NCI-H1417 (cell line): ENCODE measurements at regions not wholly inside any gene's neighbourhood (a gene's known extent, or its start where the extent isn't known, plus 50 kb on each side); places are given as distances from the start of the nearest gene placed in this dataset.

Source experiments
- DNase-seq, 3 experiments: peaks; one replicate each; lab custom pipeline; 2025; lab: John Stamatoyannopoulos, UW

DNA sequence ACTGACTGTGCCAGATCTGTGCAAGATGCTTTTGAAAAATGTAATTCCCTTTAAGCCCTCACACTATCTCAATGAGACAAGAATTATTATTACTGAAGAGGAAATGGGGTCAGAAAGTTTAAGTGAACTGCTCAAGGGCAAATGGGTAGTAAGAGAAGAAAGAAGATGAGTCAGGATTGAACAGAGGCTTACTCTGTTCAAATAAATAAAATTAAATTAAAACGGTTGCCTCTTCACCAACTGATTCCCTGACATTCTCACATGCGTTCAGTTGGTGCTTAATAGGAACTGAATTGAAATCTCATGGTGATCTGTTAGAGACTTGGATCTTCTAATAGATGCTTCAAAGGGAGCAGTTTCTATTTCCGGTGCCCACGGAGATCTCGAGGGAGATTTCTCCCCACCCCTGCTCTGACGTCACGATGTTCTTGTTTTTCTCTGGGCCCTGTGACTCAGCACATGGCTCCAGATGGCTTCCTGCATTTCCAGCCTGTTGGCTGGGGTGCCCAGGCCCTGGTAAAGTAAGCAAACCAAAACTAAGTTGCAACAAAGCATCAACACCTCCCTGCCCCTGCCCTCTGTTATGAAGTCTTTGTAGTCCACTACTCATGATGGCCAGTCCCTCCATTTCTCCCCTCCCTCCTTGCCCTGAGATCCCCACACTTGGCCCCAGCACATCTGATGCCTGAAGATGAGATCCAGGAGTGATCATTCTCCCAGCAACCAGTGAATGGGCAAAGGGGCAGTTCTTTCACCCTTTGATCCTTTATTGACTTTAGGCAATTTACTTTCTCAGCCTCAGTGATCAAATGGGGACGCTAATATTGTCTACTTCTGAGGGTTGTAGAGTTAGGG is 106.1 kb upstream of the CPEB4 start:
- peak in 1 of 3 experiments; percentile 2 for DNase-seq

- DNase-seq: peak in 1 of 3 experiments; percentile 4
These were observed 105.5 kb upstream of the CPEB4 start for GRCh38 chr5:173782671-173783101.

GRCh38 chr5:173783371-173783770 is 104.8 kb upstream of the CPEB4 start:
- no peak for DNase-seq

DNA sequence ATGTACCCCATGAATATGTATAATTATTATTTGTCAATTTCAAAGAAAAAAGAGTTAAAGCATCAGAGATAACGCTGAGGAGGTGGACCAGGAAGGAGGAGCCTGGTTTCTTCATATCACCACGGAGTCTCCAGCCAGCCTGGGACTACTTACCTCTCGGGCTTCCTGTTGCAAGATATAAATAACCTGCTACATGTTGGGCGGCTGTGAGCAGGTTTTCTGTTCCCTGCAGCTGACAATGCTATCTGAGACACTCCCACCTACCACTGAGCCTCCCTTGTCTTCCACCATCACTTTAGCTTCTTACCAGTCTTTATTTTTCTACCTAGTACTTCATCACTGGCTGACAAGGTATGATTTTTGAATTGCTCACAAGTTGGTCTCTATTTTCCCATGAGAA is 102.7 kb upstream of the CPEB4 start:
- DNase-seq: no peak

DNA sequence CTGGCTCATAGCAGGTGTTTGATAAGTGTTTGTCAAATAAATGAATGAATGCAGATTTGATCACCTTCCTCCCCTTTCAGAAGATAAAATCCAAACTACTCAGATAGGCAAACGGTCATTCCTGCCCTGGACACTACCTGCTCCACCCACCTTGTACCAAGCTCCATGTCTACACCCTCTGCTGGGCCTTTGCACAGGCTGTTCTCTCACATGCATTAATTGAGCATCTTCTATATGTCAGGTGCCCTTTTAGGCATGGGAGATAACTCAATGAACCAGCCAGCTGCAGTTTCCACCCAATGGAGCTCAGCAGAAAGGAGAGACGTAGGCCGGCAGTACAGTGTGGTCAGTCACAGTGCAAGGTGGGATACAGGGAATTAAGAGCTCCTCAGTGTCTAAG is 102.3 kb upstream of the CPEB4 start:
- DNase-seq: no peak

GRCh38 chr5:173786286-173787187 is 101.6 kb upstream of the CPEB4 start:
- no peak for DNase-seq

DNA sequence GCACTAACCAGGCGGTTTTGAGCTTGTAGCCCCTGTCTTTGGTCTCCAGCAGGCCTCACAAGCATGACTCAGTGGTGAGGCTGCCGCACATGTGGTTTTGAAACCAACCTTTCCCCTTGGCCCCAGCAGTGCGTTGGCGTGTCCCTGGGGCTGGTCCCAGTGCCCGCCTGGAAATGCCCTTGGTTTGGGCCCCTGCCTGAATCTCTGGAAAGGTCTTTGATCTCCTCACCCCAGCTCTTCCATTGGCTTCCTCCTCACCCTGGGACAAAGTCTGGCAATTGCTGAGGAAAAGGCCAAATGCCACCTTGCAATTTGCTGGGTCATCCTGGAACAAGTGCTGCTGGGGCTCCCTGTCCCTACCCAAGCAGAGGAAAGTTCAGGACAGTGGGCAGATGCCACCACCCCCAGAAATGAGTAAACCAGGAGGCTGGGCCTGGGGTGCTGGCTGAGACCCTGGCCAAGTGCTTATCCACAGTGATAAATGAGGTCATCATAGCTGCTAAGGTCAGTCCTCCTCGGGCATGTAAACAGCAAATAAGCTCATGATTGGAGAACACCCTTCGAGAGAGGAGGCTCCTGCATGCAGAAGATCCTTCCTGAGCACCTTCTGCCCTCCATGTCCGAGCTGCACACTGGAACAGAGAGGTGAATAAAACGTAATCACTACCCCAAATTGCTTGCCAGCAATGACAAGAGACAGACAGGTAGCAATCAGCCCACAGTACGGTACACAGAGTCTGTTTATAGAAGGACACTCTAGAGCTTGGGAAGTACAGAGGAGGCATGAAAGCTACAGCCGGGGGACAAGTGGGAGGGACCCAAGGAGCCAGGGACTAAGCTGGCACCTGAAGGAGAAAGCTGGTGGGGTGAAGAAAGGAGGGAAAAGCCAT is 98.9 kb upstream of the CPEB4 start:
- DNase-seq: no peak

- DNase-seq: no peak
These were observed 97.9 kb upstream of the CPEB4 start for GRCh38 chr5:173790177-173790719.

- DNase-seq: no peak
These were observed 97.2 kb upstream of the CPEB4 start for GRCh38 chr5:173790836-173791546.

GRCh38 chr5:173791878-173792277 is 96.3 kb upstream of the CPEB4 start:
- DNase-seq: no peak

GRCh38 chr5:173792781-173793547 is 95.2 kb upstream of the CPEB4 start:
- no peak for DNase-seq

DNA sequence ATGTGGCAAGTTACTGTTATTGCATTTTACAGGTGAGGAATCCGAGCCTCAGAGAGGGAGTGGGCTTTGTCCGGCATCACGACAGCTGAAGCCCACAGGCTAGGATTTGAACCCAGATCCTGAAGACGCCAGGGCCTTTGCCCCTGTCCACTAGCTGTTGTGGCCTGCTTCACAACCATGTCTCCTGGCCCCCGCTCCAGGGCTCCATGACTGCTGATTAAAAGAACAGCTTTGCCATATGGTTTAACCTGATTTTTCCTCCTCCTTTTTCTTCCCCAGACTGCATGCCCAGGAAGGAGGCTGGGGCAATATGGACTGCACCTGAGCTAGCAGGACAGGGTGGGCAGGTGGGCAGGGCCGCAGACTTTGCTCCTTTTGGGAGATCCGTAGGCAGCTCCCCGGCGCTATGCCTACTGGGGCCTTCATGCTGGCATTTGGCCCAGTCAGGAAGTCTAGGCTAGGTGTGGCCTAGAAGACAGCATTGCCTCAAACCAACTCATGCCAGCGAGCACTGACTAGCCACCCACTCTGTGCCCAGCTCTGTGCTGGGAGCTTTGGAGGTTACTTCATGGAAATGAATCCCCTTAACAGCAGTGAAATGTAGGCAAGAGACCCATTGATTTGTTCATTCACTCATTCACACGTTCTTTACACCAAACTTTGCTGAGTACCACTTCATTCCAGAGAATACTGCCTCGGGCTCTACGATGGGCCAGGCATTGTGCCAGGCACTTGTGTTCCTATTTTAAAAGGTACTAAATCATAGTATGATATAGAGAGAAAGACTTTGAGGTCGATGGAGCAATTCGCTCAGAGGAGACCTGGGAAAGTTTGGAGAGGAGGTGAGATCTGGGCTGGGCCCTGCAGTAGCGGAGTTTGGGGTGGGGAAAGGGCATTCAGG is 94.3 kb upstream of the CPEB4 start:
- DNase-seq: no peak

- DNase-seq: no peak
These were observed 93.2 kb upstream of the CPEB4 start for GRCh38 chr5:173794901-173795416.

- DNase-seq: no peak
These were observed 92.5 kb upstream of the CPEB4 start for GRCh38 chr5:173795601-173796000.

DNA sequence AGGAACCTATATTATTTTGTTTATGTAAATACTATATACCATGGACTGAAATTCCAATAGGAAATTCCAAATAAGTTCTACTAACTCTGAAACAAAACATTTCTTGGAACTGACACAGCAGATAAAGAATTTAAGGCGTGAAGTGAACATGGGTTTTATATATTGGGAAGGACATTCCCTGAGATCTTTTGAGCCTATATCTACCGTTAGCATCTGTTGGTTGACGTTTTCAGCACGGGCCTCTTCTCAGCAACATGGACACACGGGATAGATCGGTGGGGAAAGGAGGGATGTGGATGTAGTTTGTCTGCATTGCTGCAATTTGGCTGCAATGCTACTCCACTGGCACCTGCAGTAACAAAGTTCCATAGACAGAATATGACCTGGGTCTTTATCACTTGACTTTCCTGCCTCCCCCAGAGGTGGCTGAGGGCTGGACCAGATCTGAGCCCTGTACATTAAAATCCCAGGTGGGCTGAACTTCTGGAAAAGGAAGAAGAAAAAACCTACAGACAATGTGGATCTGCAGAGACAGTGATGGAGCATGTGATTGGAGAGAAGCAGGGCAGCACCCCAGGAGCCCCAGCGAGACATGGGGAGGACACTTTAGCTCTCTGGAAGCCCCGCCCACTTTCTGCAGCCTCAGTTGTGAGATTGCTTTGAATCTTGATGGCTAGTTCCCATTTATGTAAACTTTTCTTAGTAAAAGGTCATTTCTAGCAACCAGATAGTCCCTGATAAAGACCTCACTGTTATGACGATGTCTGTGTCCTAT is 91.2 kb upstream of the CPEB4 start:
- DNase-seq: no peak

DNA sequence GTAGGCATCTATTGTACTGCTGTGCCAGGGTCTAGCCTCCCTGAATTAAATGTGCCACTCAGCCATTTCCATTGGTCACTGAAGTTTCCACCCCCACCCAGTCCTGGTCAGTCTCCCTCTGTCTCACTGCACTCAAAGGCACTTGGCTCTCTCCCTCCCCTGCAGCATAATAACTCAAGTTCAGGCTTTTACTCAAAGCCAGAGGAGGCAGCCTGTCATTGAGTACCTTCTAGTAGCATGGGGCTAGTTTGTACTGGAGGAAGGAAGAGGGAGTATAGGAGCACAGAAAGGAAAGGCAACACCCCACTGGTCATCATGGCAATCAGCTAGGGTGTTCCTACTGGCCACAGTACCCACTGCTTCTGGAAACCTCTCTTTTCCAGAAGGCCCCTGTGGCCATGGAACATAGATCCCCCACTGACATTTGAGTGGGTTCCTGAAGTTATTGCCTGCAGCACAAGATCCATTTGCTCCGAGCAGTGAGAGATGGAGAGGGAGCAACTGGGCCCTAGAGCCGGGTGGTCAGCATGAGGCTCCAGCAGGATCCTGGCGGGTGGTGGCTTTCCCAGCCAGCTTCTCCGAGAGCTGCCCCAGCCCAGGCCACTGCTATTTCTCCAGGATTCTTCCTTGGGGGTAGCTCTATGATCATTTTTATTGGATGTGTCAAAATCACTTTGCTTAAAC is 89.9 kb upstream of the CPEB4 start:
- DNase-seq: no peak

GRCh38 chr5:173800340-173800739 is 87.8 kb upstream of the CPEB4 start:
- DNase-seq: no peak

DNA sequence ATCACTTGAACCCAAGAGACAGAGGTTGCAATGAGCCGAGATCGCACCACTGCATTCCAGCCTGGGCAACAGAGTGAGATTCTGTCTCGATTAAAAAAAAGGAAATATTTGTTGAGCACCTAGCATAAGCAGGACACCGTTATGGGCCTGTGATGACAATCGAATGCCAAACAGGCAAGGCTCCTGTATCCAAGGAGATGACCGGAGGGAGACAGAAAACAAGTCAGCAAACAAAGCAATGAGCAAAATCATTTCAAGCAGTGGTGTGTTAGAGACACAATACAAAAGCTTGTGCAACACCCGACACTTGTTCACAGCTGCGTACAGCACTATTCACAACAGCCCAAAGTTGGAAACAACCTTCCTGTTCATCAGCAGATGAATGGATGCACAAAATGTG is 87.1 kb upstream of the CPEB4 start:
- no peak for DNase-seq
